GM23338 (cell line): ENCODE measurements at regions not wholly inside any gene's neighbourhood (a gene's known extent, or its start where the extent isn't known, plus 50 kb on each side); places are given as distances from the start of the nearest gene placed in this dataset.

Experiments
- ATAC-seq: fragments of 200-7000 bp; cut with Tn5 transposase; 3 replicates; pipeline ENCODE4 v1.9.1; 2020
- DNase-seq: peaks from one replicate; pipeline ENCODE4 v3.0.0-alpha.2; 2015; ENCODE audit warnings: low spot score
- H2AFZ ChIP-seq: fragments of 200-600 bp; sonication (generic); 2 replicates; pipeline ENCODE4 v1.8.0; 2016; ENCODE audit warnings: antibody characterized with exemption, mild to moderate bottlenecking, moderate library complexity
- H3F3A ChIP-seq: fragments of 200-600 bp; sonication (generic); replicated peaks from 2 replicates; pipeline ENCODE4 v1.8.0; 2017; ENCODE audit warnings: antibody characterized with exemption, mixed run types, low read depth
- H3K27ac ChIP-seq: fragments of 200-600 bp; sonication (generic); 2 replicates; pipeline ENCODE4 v1.6.1; 2016; ENCODE audit warnings: low read depth
- H3K27me3 ChIP-seq: fragments of 200-600 bp; sonication (generic); 2 replicates; pipeline ENCODE4 v1.8.0; 2016; ENCODE audit warnings: mild to moderate bottlenecking, mixed run types, moderate library complexity; ENCODE audit not compliant: insufficient read depth
- H3K36me3 ChIP-seq: fragments of 200-600 bp; sonication (generic); 2 replicates; pipeline ENCODE4 v1.8.0; 2016; ENCODE audit warnings: mild to moderate bottlenecking; ENCODE audit not compliant: insufficient read depth
- H3K4me1 ChIP-seq: fragments of 200-600 bp; sonication (generic); 2 replicates; pipeline ENCODE4 v1.8.0; 2016; ENCODE audit warnings: mild to moderate bottlenecking, moderate library complexity; ENCODE audit not compliant: insufficient read depth
- H3K4me2 ChIP-seq: fragments of 200-600 bp; sonication (generic); 2 replicates; pipeline ENCODE4 v1.7.1; 2017; ENCODE audit warnings: mixed run types
- H3K4me3 ChIP-seq: fragments of 200-600 bp; sonication (generic); 2 replicates; pipeline ENCODE4 v1.6.1; 2016; ENCODE audit warnings: mixed run types
- H3K79me2 ChIP-seq: fragments of 200-600 bp; sonication (generic); replicated peaks from 2 replicates; pipeline ENCODE4 v1.8.0; 2017; ENCODE audit warnings: mild to moderate bottlenecking; ENCODE audit not compliant: insufficient read depth
- H3K9me2 ChIP-seq: fragments of 200-600 bp; sonication (generic); 2 replicates; pipeline ENCODE4 v1.8.0; 2017; ENCODE audit not compliant: insufficient read depth
- H4K20me1 ChIP-seq: fragments of 200-600 bp; sonication (generic); replicated peaks from 2 replicates; pipeline ENCODE4 v1.8.0; 2017; ENCODE audit warnings: mild to moderate bottlenecking; ENCODE audit not compliant: insufficient read depth
- H3K27ac Mint-ChIP-seq: 2 replicates; pipeline ENCODE4 v1.8.0; 2020; ENCODE audit warnings: inconsistent platforms, mild to moderate bottlenecking, moderate library complexity, mixed read lengths
- H3K27me3 Mint-ChIP-seq: 3 replicates; pipeline ENCODE4 v1.8.0; 2022; ENCODE audit warnings: low read depth, mild to moderate bottlenecking, moderate library complexity, mixed read lengths, inconsistent platforms; ENCODE audit not compliant: insufficient read depth, poor library complexity
- H3K36me3 Mint-ChIP-seq: 3 replicates; pipeline ENCODE4 v1.8.0; 2021; ENCODE audit warnings: low read depth, mild to moderate bottlenecking, inconsistent platforms, moderate library complexity, mixed read lengths
- H3K4me1 Mint-ChIP-seq: 3 replicates; pipeline ENCODE4 v1.8.0; 2020; ENCODE audit warnings: mild to moderate bottlenecking, inconsistent platforms, mixed read lengths
- H3K4me3 Mint-ChIP-seq: 3 replicates; pipeline ENCODE4 v1.8.0; 2021; ENCODE audit warnings: moderate library complexity, mild to moderate bottlenecking, inconsistent platforms, mixed read lengths
- H3K9me3 Mint-ChIP-seq: 3 replicates; pipeline ENCODE4 v1.8.0; 2020; ENCODE audit warnings: moderate library complexity, mild to moderate bottlenecking, inconsistent platforms, mixed read lengths
- CREB1 ChIP-seq: fragments of 250-450 bp; sonication (Bioruptor Pico); IDR thresholded peaks from 2 replicates; pipeline ENCODE4 v1.5.0; 2020; ENCODE audit warnings: low read depth, mild to moderate bottlenecking, moderate library complexity
- CTCF ChIP-seq, 2 experiments: fragments of 200-600 bp in 1 of 2; sonication (generic) in 1 of 2; conservative IDR thresholded peaks; 2 replicates each; pipeline versions ENCODE4 v1.5.1 to v1.6.1; 2016 to 2017; ENCODE audit warnings: antibody characterized with exemption in 2 of 2, low read depth in 2 of 2, mild to moderate bottlenecking in 2 of 2, moderate library complexity in 1 of 2
- ETS1 ChIP-seq: IDR thresholded peaks from 2 replicates; pipeline ENCODE4 v1.6.1; 2016; ENCODE audit warnings: antibody characterized with exemption
- EZH2 ChIP-seq: fragments of 200-600 bp; sonication (generic); IDR thresholded peaks from one replicate; pipeline ENCODE4 v1.8.0; 2017; ENCODE audit warnings: antibody characterized with exemption, mild to moderate bottlenecking, low read depth; ENCODE audit not compliant: unreplicated experiment
- EZH2phosphoT487 ChIP-seq: fragments of 200-600 bp; sonication (generic); IDR thresholded peaks from one replicate; pipeline ENCODE4 v1.8.1; 2018; ENCODE audit warnings: antibody characterized with exemption; ENCODE audit not compliant: unreplicated experiment
- JUNB ChIP-seq: IDR thresholded peaks from one replicate; pipeline ENCODE4 v1.6.1; 2016; ENCODE audit warnings: antibody characterized with exemption; ENCODE audit not compliant: unreplicated experiment
- NANOG ChIP-seq: IDR thresholded peaks from 2 replicates; pipeline ENCODE4 v1.6.1; 2016; ENCODE audit warnings: antibody characterized with exemption, borderline replicate concordance
- POLR2AphosphoS5 ChIP-seq: IDR thresholded peaks from 2 replicates; pipeline ENCODE4 v1.6.1; 2016; ENCODE audit warnings: antibody characterized with exemption, low read depth
- REST ChIP-seq: IDR thresholded peaks from one replicate; pipeline ENCODE4 v1.6.1; 2018; ENCODE audit warnings: antibody characterized with exemption; ENCODE audit not compliant: unreplicated experiment
- STAT1 ChIP-seq: IDR thresholded peaks from one replicate; pipeline ENCODE4 v1.6.1; 2016; ENCODE audit warnings: antibody characterized with exemption; ENCODE audit not compliant: unreplicated experiment
- ZNF114 ChIP-seq: fragments of 250-450 bp; sonication (Bioruptor Pico); IDR thresholded peaks from 2 replicates; pipeline ENCODE4 v1.5.0; 2020; ENCODE audit warnings: mild to moderate bottlenecking, moderate library complexity
- ZNF331 ChIP-seq: fragments of 250-450 bp; sonication (Bioruptor Pico); IDR thresholded peaks from 2 replicates; pipeline ENCODE4 v1.5.0; 2020; ENCODE audit warnings: low read depth, mild to moderate bottlenecking, moderate library complexity
- ZNF462 ChIP-seq: fragments of 250-450 bp; sonication (Bioruptor Pico); IDR thresholded peaks from 2 replicates; pipeline ENCODE4 v1.5.0; 2020; ENCODE audit warnings: mild to moderate bottlenecking, moderate library complexity

GRCh38 chr3:76083992-76084391 is 298.6 kb upstream of the ZNF717 start:
- ATAC-seq = no peak
- H3K36me3 ChIP-seq = no peaks in the 10 kb centered on the region
- peaks cover 7% of the 10 kb centered on the region; the same call in 2 of the 3 replicates for H3K36me3 Mint-ChIP-seq
- no peak overlapping the region for H2AFZ ChIP-seq
- peaks cover 4% of the 10 kb centered on the region; the same call in 1 of the 2 replicates for H3K4me1 ChIP-seq
- H3K9me2 ChIP-seq = peaks cover 4% of the 10 kb centered on the region; the same call in 1 of the 2 replicates
- no peak overlapping the region for H3K27ac ChIP-seq
- H4K20me1 ChIP-seq = no peaks in the 10 kb centered on the region
- H3K27me3 ChIP-seq = no peaks in the 10 kb centered on the region
- DNase-seq = no peak
- H3F3A ChIP-seq = no peaks in the 10 kb centered on the region
- no peaks in the 10 kb centered on the region for H3K9me3 Mint-ChIP-seq
- no peaks in the 10 kb centered on the region for H3K79me2 ChIP-seq
- peaks cover 16% of the 10 kb centered on the region; the same call in 2 of the 3 replicates for H3K4me1 Mint-ChIP-seq
- H3K27ac Mint-ChIP-seq = no peak overlapping the region; the same call in 1 of the 2 replicates
- H3K4me3 Mint-ChIP-seq = no peak overlapping the region
- no peak overlapping the region for H3K4me3 ChIP-seq
- no peaks in the 10 kb centered on the region for H3K27me3 Mint-ChIP-seq
- TF ChIP-seq NANOG (no peak), EZH2phosphoT487 (no peak), ZNF331 (CRISPR knock-in tag) (no peak), POLR2AphosphoS5 (no peak), REST (no peak), ZNF114 (CRISPR knock-in tag) (no peak), ZNF462 (CRISPR knock-in tag) (no peak), JUNB (no peak), STAT1 (no peak), ETS1 (no peak), EZH2 (no peak), CTCF (conservative IDR thresholded peaks at IDR 0.05; ENCODE audit: low read depth in 2 of 2) (no peak), CREB1 (CRISPR knock-in tag) (no peak)
- H3K4me2 ChIP-seq = no peak overlapping the region
